Cardiac fibroblast (primary cell): ENCODE measurements at regions not wholly inside any gene's neighbourhood (a gene's known extent, or its start where the extent isn't known, plus 50 kb on each side); places are given as distances from the start of the nearest gene placed in this dataset.
"Not testable (repeated sequence)": the region's sequence is repeated elsewhere in the genome, so short reads cannot be mapped to it uniquely, and the experiment has no call there.

Experiments
- DNase-seq, 2 donors: peaks; one replicate each; pipeline versions ENCODE4 v3.0.0 to v3.0.0-alpha.2; 2010; ENCODE audit warnings: low read depth in 2 of 2
- H3K4me3 ChIP-seq, 2 donors: replicated peaks in 1 of 2; 1 replicate in 1 of 2; 2 replicates in 1 of 2; pipeline ENCODE4 v1.5.1; 2011; ENCODE audit warnings: low read depth in 2 of 2, low read length in 2 of 2, mild to moderate bottlenecking in 2 of 2, moderate library complexity in 1 of 2
- CTCF ChIP-seq: IDR thresholded peaks from one replicate; pipeline ENCODE4 v1.5.1; 2011; ENCODE audit warnings: low read depth, mild to moderate bottlenecking, low read length, inconsistent platforms

GRCh38 chr6:66499851-66500250 lies 792.8 kb upstream of the EYS start:
- no peak overlapping the region for H3K4me3 ChIP-seq
- no peak for DNase-seq
- no peak for TF ChIP-seq CTCF

- H3K4me3 ChIP-seq = no peak overlapping the region
- DNase-seq = no peak
- no peak for TF ChIP-seq CTCF
These were observed 789.6 kb upstream of the EYS start for GRCh38 chr6:66496659-66497058.

- not testable (repeated sequence) for DNase-seq
These were observed 787.6 kb upstream of the EYS start for GRCh38 chr6:66494643-66495042.

GRCh38 chr6:66489269-66489987 lies 782.4 kb upstream of the EYS start:
- no peak for DNase-seq
- TF ChIP-seq CTCF = no peak
- H3K4me3 ChIP-seq = no peak overlapping the region

More at GRCh38 chr6:66494643-66495042, 787.6 kb upstream of the EYS start:
- not testable (repeated sequence) for H3K4me3 ChIP-seq

- no peak for DNase-seq
- H3K4me3 ChIP-seq = no peak overlapping the region
- TF ChIP-seq CTCF = no peak
These were observed 774.2 kb upstream of the EYS start for GRCh38 chr6:66481216-66481615.

GRCh38 chr6:66478705-66479104 lies 771.7 kb upstream of the EYS start:
- TF ChIP-seq CTCF = no peak
- no peak for DNase-seq

GRCh38 chr6:66435321-66435720 lies 728.3 kb upstream of the EYS start:
- DNase-seq = no peak
- H3K4me3 ChIP-seq = no peak overlapping the region
- TF ChIP-seq CTCF = no peak

More at GRCh38 chr6:66478705-66479104, 771.7 kb upstream of the EYS start:
- H3K4me3 ChIP-seq = no peak overlapping the region
